ENCODE measurements at regions not wholly inside any gene's neighbourhood (a gene's known extent, or its start where the extent isn't known, plus 50 kb on each side); places are given as distances from the start of the nearest gene placed in this dataset.
"Not testable (repeated sequence)": the region's sequence is repeated elsewhere in the genome, so short reads cannot be mapped to it uniquely, and the experiment has no call there.

- not testable (repeated sequence) for DNase-seq (ENCODE audit: low spot score)
Measured at GRCh38 chr20:25798174-25798993, 101.7 kb upstream of the ZNF337 start.

- DNase-seq (ENCODE audit: low spot score) = not testable (repeated sequence)
Measured at GRCh38 chr20:25797062-25797461, 100.4 kb upstream of the ZNF337 start.

- not testable (repeated sequence) for DNase-seq (ENCODE audit: low spot score)
Measured at GRCh38 chr20:25777241-25777640, 80.6 kb upstream of the ZNF337 start.

DNA sequence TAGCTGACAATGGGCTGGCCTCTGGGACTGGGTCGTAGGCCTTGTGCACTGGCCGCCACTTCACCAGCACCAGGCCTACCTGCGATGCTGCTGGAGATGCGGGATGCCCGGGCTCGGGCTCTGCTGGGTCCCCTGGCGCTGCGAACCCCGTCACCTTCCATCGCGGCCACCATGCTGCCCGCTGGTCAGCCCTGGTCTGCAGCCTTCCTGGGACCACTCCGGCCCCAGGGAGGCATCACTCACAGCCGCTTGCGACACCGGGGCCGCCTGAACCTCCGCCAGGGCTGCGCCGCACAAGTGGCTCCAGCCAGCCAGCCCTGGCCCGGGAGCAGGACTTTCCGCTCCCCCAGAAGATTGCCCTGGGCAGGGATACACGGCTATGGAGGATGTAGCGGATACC is 78.1 kb upstream of the ZNF337 start:
- not testable (repeated sequence) for DNase-seq (ENCODE audit: low spot score)

DNA sequence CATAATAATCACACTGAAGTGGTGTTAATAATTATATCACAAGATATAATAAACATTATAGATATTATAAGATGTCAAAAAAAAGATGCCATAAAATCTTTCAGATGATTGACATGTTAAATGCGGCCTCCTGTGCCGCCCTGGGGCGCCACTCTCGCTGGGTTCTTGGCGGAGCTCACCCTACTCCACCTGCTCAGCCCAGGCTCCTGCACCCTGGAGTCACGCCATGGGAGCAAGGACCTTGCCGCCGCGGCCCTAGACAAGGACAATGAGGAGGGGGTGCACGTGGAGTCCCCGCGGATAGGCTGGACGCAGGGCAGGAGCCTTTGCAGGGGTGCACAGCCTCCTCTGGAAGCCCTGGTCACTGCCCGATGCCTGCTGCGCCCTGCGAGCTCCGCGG is 77.5 kb upstream of the ZNF337 start:
- DNase-seq (ENCODE audit: low spot score) = not testable (repeated sequence)

GRCh38 chr20:25772437-25772836 is 75.8 kb upstream of the ZNF337 start:
- not testable (repeated sequence) for DNase-seq (ENCODE audit: low spot score)

DNA sequence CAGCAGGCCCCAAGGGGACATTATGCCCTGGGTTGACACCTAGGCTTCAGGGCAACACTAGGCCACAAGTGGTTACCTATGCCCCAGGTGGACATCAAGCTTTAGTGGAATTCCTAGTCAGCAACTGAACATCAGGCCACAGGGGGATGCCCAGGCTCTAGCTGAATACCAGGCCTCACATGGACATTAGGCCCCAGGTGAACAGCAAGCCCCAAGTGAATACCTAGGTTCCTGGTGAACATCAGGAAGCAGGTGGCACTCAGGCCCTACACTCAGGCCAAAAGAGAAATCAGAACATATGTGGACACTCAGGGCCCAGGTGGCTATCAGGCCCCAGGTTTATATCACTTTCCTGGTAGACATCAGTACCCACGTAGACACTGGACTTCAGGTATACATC is 75.2 kb upstream of the ZNF337 start:
- DNase-seq (ENCODE audit: low spot score) = not testable (repeated sequence)

DNA sequence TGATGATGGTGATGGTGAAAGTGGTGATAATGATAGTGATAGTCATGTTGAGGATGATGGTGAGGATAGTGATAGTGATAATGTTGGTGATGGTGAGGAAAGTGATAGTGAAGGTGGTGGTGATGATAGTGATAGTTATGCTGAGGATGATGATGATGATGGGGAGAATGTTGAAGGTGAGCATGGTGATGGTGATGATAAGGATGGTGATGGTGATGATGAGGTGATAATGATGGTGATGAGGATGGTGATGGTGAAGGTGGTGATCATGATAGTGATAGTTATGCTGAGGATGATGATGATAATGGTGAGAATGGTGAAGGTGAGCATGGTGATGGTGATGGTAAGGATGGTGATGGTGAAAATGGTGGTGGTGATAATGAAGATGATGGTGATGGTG is 64.9 kb upstream of the ZNF337 start:
- no peak for DNase-seq (ENCODE audit: low spot score)

- DNase-seq (ENCODE audit: low spot score) = not testable (repeated sequence)
Measured at GRCh38 chr20:25761046-25761445, 64.4 kb upstream of the ZNF337 start.

DNA sequence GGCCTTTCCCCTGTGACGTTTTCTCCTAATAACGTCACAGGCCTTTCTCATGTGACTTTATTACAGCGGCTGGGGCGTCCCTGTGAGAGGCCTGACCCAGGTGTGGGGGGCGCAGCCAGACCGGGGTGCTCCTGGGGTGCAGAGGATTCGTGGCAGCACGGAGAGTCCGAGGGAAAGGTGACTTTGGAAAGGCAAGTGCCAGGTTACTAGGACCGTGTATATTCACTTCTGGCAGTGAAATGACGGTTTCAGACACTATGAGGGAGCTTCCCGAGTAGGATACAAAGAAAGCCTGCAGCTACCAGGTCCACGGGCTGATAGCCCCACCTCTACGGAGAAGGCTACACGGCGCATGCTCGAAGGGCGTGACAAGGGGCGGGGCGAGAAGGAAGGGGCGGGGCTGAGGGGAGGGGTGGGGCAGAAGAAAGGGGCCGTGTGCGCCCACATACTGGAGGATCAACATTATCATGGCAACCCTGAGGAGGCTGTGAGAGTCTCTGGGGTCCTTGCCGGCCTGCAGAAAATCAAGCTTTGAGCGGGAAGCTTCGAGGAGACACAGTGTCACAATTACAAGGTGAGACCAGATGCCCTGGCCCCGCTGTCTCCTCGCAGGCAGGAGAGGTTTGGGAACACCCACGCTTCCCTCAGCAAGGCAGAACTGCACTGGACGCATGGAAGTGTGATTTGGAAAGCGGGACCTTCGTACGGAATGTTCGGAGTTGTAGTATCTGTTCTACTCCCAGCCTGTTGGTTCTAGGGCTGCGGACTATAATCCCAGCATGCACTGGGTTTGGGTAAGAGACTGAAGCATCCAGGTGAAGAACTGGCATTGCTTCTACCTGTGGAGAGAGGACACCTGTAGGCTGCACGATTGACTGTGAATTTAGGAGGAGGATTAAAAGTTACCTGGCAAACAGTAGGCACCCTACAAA is 54.4 kb upstream of the ZNF337 start:
- DNase-seq (ENCODE audit: low spot score) = no peak

- DNase-seq (ENCODE audit: low spot score) = no peak
Measured at GRCh38 chr20:25750220-25750764, 53.6 kb upstream of the ZNF337 start.

GRCh38 chr20:25749649-25750048 is 53.0 kb upstream of the ZNF337 start:
- no peak for DNase-seq (ENCODE audit: low spot score)

Data from A172 (cell line).